K562 (cell line): ENCODE measurements at regions not wholly inside any gene's neighbourhood (a gene's known extent, or its start where the extent isn't known, plus 50 kb on each side); places are given as distances from the start of the nearest gene placed in this dataset.

ENCODE experiments used
- ATAC-seq: fragments of 200-7000 bp; cut with Tn5 transposase; 3 replicates; pipeline ENCODE4 v1.9.1; 2020; ENCODE audit warnings: moderate library complexity
- BruUV-seq: library from RNA; stranded (reverse); fragments of 400-500 nt; replicated peaks from 2 replicates; lab custom pipeline; 2021; lab: Mats Ljungman, UMichigan
- CTCF ChIA-PET: fragments of 300-600 bp; formaldehyde crosslinking; extraction: SDS; loops from one replicate; lab custom pipeline; 2021; ENCODE audit warnings: low intra/inter-chr PET ratio; lab: Yijun Ruan, JAX
- POLR2A ChIA-PET: fragments of 300-600, 350-650 bp; sonication (Branson Sonifier 250); formaldehyde crosslinking; extraction: SDS; loops from one replicate; lab custom pipeline; 2021; ENCODE audit warnings: antibody characterized with exemption, inconsistent platforms; lab: Yijun Ruan, JAX
- DNase-seq, 4 experiments: peaks; one replicate each; pipeline versions ENCODE4 v3.0.0 to v3.0.0-alpha.2; 2011 to 2018; ENCODE audit warnings: low spot score in 3 of 4, mixed read lengths in 3 of 4; ENCODE audit errors: extremely low read depth in 1 of 4
- FAIRE-seq: peaks from 2 replicates; lab custom pipeline; 2011; peaks lifted over from hg19 to GRCh38; lab: Jason Lieb, UNC
- H2AFZ ChIP-seq: 2 replicates; pipeline ENCODE4 v1.6.0; 2011; ENCODE audit warnings: low read depth, low read length, control low read depth, inconsistent platforms
- H3K27ac ChIP-seq: fragments of 200-600 bp; 3 replicates; pipeline ENCODE4 v1.8.0; 2011; ENCODE audit warnings: low read depth, mild to moderate bottlenecking, control low read depth, inconsistent platforms, low read length, moderate library complexity, mixed read lengths; ENCODE audit errors: extremely low read depth
- H3K27me3 ChIP-seq, 2 experiments: fragments of 300-600 bp in 1 of 2; 2 replicates in 1 of 2; 3 replicates in 1 of 2; pipeline versions ENCODE4 v1.6.0 to v1.8.0; 2011; ENCODE audit warnings: inconsistent platforms in 2 of 2, low read length in 2 of 2, mild to moderate bottlenecking in 1 of 2, mixed read lengths in 1 of 2, moderate library complexity in 1 of 2; ENCODE audit not compliant: control insufficient read depth in 2 of 2, insufficient read depth in 2 of 2
- H3K36me3 ChIP-seq: fragments of 300-600 bp; 3 replicates; pipeline ENCODE4 v1.8.0; 2011; ENCODE audit warnings: mild to moderate bottlenecking, low read length, inconsistent platforms; ENCODE audit not compliant: control insufficient read depth, insufficient read depth
- H3K4me1 ChIP-seq, 2 experiments: fragments of 200-600 bp in 1 of 2; replicated peaks in 1 of 2; 2 replicates in 1 of 2; 3 replicates in 1 of 2; pipeline versions ENCODE4 v1.5.1 to v1.8.0; 2011; ENCODE audit warnings: inconsistent platforms in 2 of 2, low read length in 2 of 2, mild to moderate bottlenecking in 1 of 2, mixed read lengths in 1 of 2, moderate library complexity in 1 of 2; ENCODE audit not compliant: control insufficient read depth in 2 of 2, insufficient read depth in 2 of 2
- H3K4me2 ChIP-seq: 2 replicates; pipeline ENCODE4 v1.6.1; 2011; ENCODE audit warnings: low read length, control low read depth, inconsistent platforms, mixed read lengths; ENCODE audit not compliant: insufficient read depth
- H3K4me3 ChIP-seq: fragments of 200-600 bp; sonication (generic), shearing (Covaris generic); 2 replicates; pipeline ENCODE4 v1.5.1; 2016; ENCODE audit warnings: control low read depth, inconsistent platforms
- H3K79me2 ChIP-seq: fragments of 200-600 bp; 3 replicates; pipeline ENCODE4 v1.8.0; 2011; ENCODE audit warnings: low read length, inconsistent platforms; ENCODE audit not compliant: control insufficient read depth, insufficient read depth
- H3K9ac ChIP-seq, 2 experiments: 2 replicates each; pipeline versions ENCODE4 v1.6.0 to v1.6.1; 2011; ENCODE audit warnings: low read depth in 2 of 2, low read length in 2 of 2, control low read depth in 1 of 2, inconsistent platforms in 1 of 2, mild to moderate bottlenecking in 1 of 2, mixed read lengths in 1 of 2; ENCODE audit not compliant: insufficient read depth in 1 of 2
- H3K9me1 ChIP-seq: one replicate; pipeline ENCODE4 v1.6.0; 2011; ENCODE audit warnings: inconsistent platforms, mild to moderate bottlenecking, low read length, moderate library complexity; ENCODE audit not compliant: control insufficient read depth, insufficient read depth
- H3K9me3 ChIP-seq: replicated peaks from 2 replicates; pipeline ENCODE4 v1.5.1; 2011; ENCODE audit warnings: low read depth, low read length, inconsistent platforms; ENCODE audit not compliant: control insufficient read depth, insufficient read depth
- H4K20me1 ChIP-seq: replicated peaks from 2 replicates; pipeline ENCODE4 v1.6.1; 2011; ENCODE audit warnings: low read length, inconsistent platforms, mixed read lengths; ENCODE audit not compliant: control insufficient read depth, insufficient read depth
- ARHGAP35 ChIP-seq: fragments of 450-650 bp; IDR thresholded peaks from 2 replicates; pipeline ENCODE4 v1.6.1; 2018; ENCODE audit not compliant: partially characterized antibody
- BCLAF1 ChIP-seq, 2 experiments: fragments of 450-650 bp in 1 of 2; IDR thresholded peaks; 2 replicates each; pipeline ENCODE4 v1.6.1; 2011 to 2017; ENCODE audit warnings: low read depth in 2 of 2, antibody characterized with exemption in 1 of 2, borderline replicate concordance in 1 of 2, low read length in 1 of 2, mild to moderate bottlenecking in 1 of 2, mixed read lengths in 1 of 2; ENCODE audit not compliant: control insufficient read depth in 1 of 2
- CLOCK ChIP-seq: fragments of 250-450 bp; sonication (Bioruptor Pico); IDR thresholded peaks from 2 replicates; pipeline ENCODE4 v1.4.0; 2020; ENCODE audit warnings: mild to moderate bottlenecking, moderate library complexity, borderline replicate concordance
- DACH1 ChIP-seq: fragments of 450-650 bp; IDR thresholded peaks from 2 replicates; pipeline ENCODE4 v1.6.1; 2018; ENCODE audit not compliant: partially characterized antibody
- E2F6 ChIP-seq, 2 experiments: IDR thresholded peaks; 2 replicates each; pipeline ENCODE4 v1.6.1; 2011; ENCODE audit warnings: borderline replicate concordance in 1 of 2, control low read depth in 1 of 2, low read depth in 1 of 2, low read length in 1 of 2, mild to moderate bottlenecking in 1 of 2, mixed read lengths in 1 of 2, moderate library complexity in 1 of 2; ENCODE audit not compliant: insufficient read depth in 1 of 2, insufficient read length in 1 of 2, poor library complexity in 1 of 2, severe bottlenecking in 1 of 2; ENCODE audit errors: extremely low read depth in 1 of 2
- HES1 ChIP-seq: fragments of 450-650 bp; IDR thresholded peaks from 2 replicates; pipeline ENCODE4 v1.6.1; 2016; ENCODE audit warnings: low read depth, mild to moderate bottlenecking, moderate library complexity
- HNRNPUL1 ChIP-seq: fragments of 200-400 bp; formaldehyde crosslinking; IDR thresholded peaks from 2 replicates; pipeline ENCODE4 v1.6.1; 2017; ENCODE audit warnings: low read length
- MTA3 ChIP-seq: fragments of 450-650 bp; formaldehyde crosslinking; IDR thresholded peaks from 2 replicates; pipeline ENCODE4 v1.6.1; 2017; ENCODE audit warnings: mild to moderate bottlenecking, borderline replicate concordance
- PCBP2 ChIP-seq: fragments of 200-400 bp; formaldehyde crosslinking; IDR thresholded peaks from 2 replicates; pipeline ENCODE4 v1.6.1; 2018; ENCODE audit warnings: low read length, low read depth, mild to moderate bottlenecking, moderate library complexity; ENCODE audit not compliant: poor library complexity, severe bottlenecking
- RAD21 ChIP-seq, 2 experiments: fragments of 250-450 bp in 1 of 2; fragments of 450-650 bp in 1 of 2; sonication (Bioruptor Pico) in 1 of 2; formaldehyde crosslinking in 1 of 2; IDR thresholded peaks in 1 of 2; conservative IDR thresholded peaks in 1 of 2; 2 replicates each; pipeline versions ENCODE4 v1.4.0 to v1.8.0; 2020 to 2022; ENCODE audit warnings: mild to moderate bottlenecking in 2 of 2, moderate library complexity in 1 of 2
- SIN3B ChIP-seq: fragments of 450-650 bp; IDR thresholded peaks from 2 replicates; pipeline ENCODE4 v1.6.1; 2017; ENCODE audit warnings: low read depth, mild to moderate bottlenecking, moderate library complexity
- SP1 ChIP-seq: sonication (generic); formaldehyde crosslinking; IDR thresholded peaks from 2 replicates; pipeline ENCODE4 v1.8.1; 2022; ENCODE audit warnings: mild to moderate bottlenecking, missing genetic modification reagents
- WGBS: fragments of 100-300 bp; shearing (Covaris generic); methylation state at CpG from one replicate; pipeline ENCODE4 v1.1.6; 2016; ENCODE audit warnings: low coverage, mixed read lengths; ENCODE audit not compliant: insufficient coverage; ENCODE audit errors: missing lambda C conversion rate; 5-methylcytosine and 5-hydroxymethylcytosine counted together
- in situ Hi-C: fragments of 300-500 bp; cut with MboI; formaldehyde crosslinking; loops from 4 replicates; pipeline ENCODE4 v1.15.0; 2018; ENCODE audit warnings: inconsistent platforms, mixed read lengths
- intact Hi-C: fragments of 100-400 bp; cut with micrococcal nuclease; formaldehyde crosslinking; loops from 2 replicates; pipeline ENCODE4 v1.14.2; 2022

GRCh38 chr18:40673150-40673549, 1281.9 kb upstream of the PIK3C3 start:
- Histone ChIP-seq H3K9me3 (no peaks in the 10 kb centered on the region; the same call in 1 of the 2 replicates), H4K20me1 (no peaks in the 10 kb centered on the region), H3K27me3 (no peaks in the 10 kb centered on the region), H3K9me1 (no peaks in the 10 kb centered on the region), H3K79me2 (no peaks in the 10 kb centered on the region), H3K36me3 (no peaks in the 10 kb centered on the region), H2AFZ (no peak overlapping the region), H3K4me2 (no peak overlapping the region), H3K9ac (no peak overlapping the region), H3K27ac (no peak overlapping the region)
- BruUV-seq, result no TSS peak
- in situ Hi-C loops, result no loop called here
- intact Hi-C loops, result no loop called here
- CTCF ChIA-PET, result no interaction called here
- WGBS, result 0% methylated on average over 3 of the region's 3 CpGs
- FAIRE-seq, result no peak
- no peak for ATAC-seq
- DNase-seq, result no peak
- TF ChIP-seq RAD21 (CRISPR knock-in tag; conservative IDR thresholded peaks at IDR 0.05 in 1 of 2, IDR thresholded peaks at IDR 0.05 in 1 of 2), result no peak
- no peak for TF ChIP-seq CLOCK (CRISPR knock-in tag)
- TF ChIP-seq SIN3B, result no peak
- no peak for TF ChIP-seq ARHGAP35
- no peak for TF ChIP-seq SP1 (CRISPR knock-in tag)
- TF ChIP-seq BCLAF1 (IDR thresholded peaks at IDR 0.05; ENCODE audit: borderline replicate concordance in 1 of 2, control insufficient read depth in 1 of 2, low read depth in 2 of 2, low read length in 1 of 2), result no peak
- no peak for TF ChIP-seq PCBP2
- TF ChIP-seq HES1, result no peak
- no peak for TF ChIP-seq MTA3
- TF ChIP-seq DACH1, result no peak
- TF ChIP-seq E2F6 (IDR thresholded peaks at IDR 0.05; ENCODE audit: borderline replicate concordance in 1 of 2, extremely low read depth in 1 of 2, insufficient read depth in 1 of 2, insufficient read length in 1 of 2, low read depth in 1 of 2, low read length in 1 of 2, poor library complexity in 1 of 2, severe bottlenecking in 1 of 2), result no peak
- TF ChIP-seq HNRNPUL1, result no peak
- TF ChIP-seq, all 486 proteins: peak for 0
- Histone ChIP-seq H3K4me3 (no peak overlapping the region), H3K4me1 (no peaks in the 10 kb centered on the region)
- POLR2A ChIA-PET, result no interaction called here
